Neuronal stem cell (in vitro differentiated cells): ENCODE measurements at regions not wholly inside any gene's neighbourhood (a gene's known extent, or its start where the extent isn't known, plus 50 kb on each side); places are given as distances from the start of the nearest gene placed in this dataset.

Experiments used
- DNase-seq: peaks from one replicate; pipeline ENCODE4 v3.0.0-alpha.2; 2013; ENCODE audit warnings: low spot score
- H2AFZ ChIP-seq: one replicate; pipeline ENCODE4 v1.6.1; 2013; ENCODE audit warnings: mild to moderate bottlenecking, low read length, inconsistent platforms
- H2AK5ac ChIP-seq: 2 replicates; pipeline ENCODE4 v1.6.1; 2013; ENCODE audit warnings: low read depth, mild to moderate bottlenecking, inconsistent platforms, low read length, moderate library complexity, mixed read lengths
- H2BK120ac ChIP-seq: 2 replicates; pipeline ENCODE4 v1.6.1; 2013; ENCODE audit warnings: low read depth, mild to moderate bottlenecking, inconsistent platforms, low read length, moderate library complexity, mixed read lengths
- H2BK12ac ChIP-seq: one replicate; pipeline ENCODE4 v1.6.1; 2013; ENCODE audit warnings: low read length, inconsistent platforms
- H2BK15ac ChIP-seq: 2 replicates; pipeline ENCODE4 v1.6.1; 2013; ENCODE audit warnings: mild to moderate bottlenecking, low read length, inconsistent platforms, mixed read lengths
- H2BK5ac ChIP-seq: one replicate; pipeline ENCODE4 v1.6.1; 2013; ENCODE audit warnings: inconsistent platforms, mild to moderate bottlenecking, low read length, moderate library complexity
- H3K14ac ChIP-seq: one replicate; pipeline ENCODE4 v1.6.1; 2013; ENCODE audit warnings: low read length, inconsistent platforms
- H3K18ac ChIP-seq: 2 replicates; pipeline ENCODE4 v1.6.1; 2013; ENCODE audit warnings: low read length, inconsistent platforms
- H3K23ac ChIP-seq: 2 replicates; pipeline ENCODE4 v1.6.1; 2013; ENCODE audit warnings: low read depth, mild to moderate bottlenecking, mixed read lengths, low read length, inconsistent platforms; ENCODE audit not compliant: poor library complexity
- H3K27ac ChIP-seq: replicated peaks from 3 replicates; pipeline ENCODE4 v1.5.1; 2013; ENCODE audit warnings: low read length, inconsistent platforms
- H3K27me3 ChIP-seq, 3 experiments: 2 replicates each; pipeline ENCODE4 v1.6.1; 2013; ENCODE audit warnings: low read length in 3 of 3, mild to moderate bottlenecking in 2 of 3, inconsistent platforms in 1 of 3, low read depth in 1 of 3, mixed read lengths in 1 of 3, moderate library complexity in 1 of 3; ENCODE audit not compliant: control insufficient read depth in 3 of 3, insufficient read depth in 3 of 3
- H3K36me3 ChIP-seq, 2 donors: replicated peaks in 1 of 2; 2 replicates each; pipeline ENCODE4 v1.6.1; 2013; ENCODE audit warnings: low read length in 2 of 2; ENCODE audit not compliant: control insufficient read depth in 2 of 2, insufficient read depth in 2 of 2
- H3K4ac ChIP-seq: 2 replicates; pipeline ENCODE4 v1.6.1; 2013; ENCODE audit warnings: inconsistent platforms, mild to moderate bottlenecking, low read length, moderate library complexity
- H3K4me1 ChIP-seq, 2 donors: 1 replicate in 1 of 2; 2 replicates in 1 of 2; pipeline ENCODE4 v1.6.1; 2013; ENCODE audit warnings: low read length in 2 of 2, low read depth in 1 of 2; ENCODE audit not compliant: control insufficient read depth in 2 of 2, insufficient read depth in 1 of 2
- H3K4me2 ChIP-seq: one replicate; pipeline ENCODE4 v1.6.1; 2013; ENCODE audit warnings: mild to moderate bottlenecking, low read length, inconsistent platforms; ENCODE audit not compliant: insufficient read depth, poor library complexity, severe bottlenecking
- H3K4me3 ChIP-seq, 2 donors: 2 replicates each; pipeline ENCODE4 v1.5.1; 2013; ENCODE audit warnings: low read length in 2 of 2, mild to moderate bottlenecking in 2 of 2, inconsistent platforms in 1 of 2, moderate library complexity in 1 of 2
- H3K79me1 ChIP-seq: one replicate; pipeline ENCODE4 v1.6.1; 2013; ENCODE audit warnings: low read depth, mild to moderate bottlenecking, inconsistent platforms, low read length, moderate library complexity
- H3K9ac ChIP-seq: one replicate; pipeline ENCODE4 v1.6.1; 2013; ENCODE audit warnings: mild to moderate bottlenecking, low read depth, low read length, inconsistent platforms; ENCODE audit not compliant: poor library complexity
- H3K9me3 ChIP-seq, 2 donors: replicated peaks in 1 of 2; 2 replicates each; pipeline versions ENCODE3 to v1.6.1; 2013; ENCODE audit warnings: low read length in 2 of 2, mild to moderate bottlenecking in 2 of 2, inconsistent platforms in 1 of 2, low read depth in 1 of 2, mixed read lengths in 1 of 2, moderate library complexity in 1 of 2; ENCODE audit not compliant: control insufficient read depth in 2 of 2, insufficient read depth in 1 of 2
- H4K8ac ChIP-seq: one replicate; pipeline ENCODE4 v1.6.1; 2013; ENCODE audit warnings: low read depth, mild to moderate bottlenecking, inconsistent platforms, low read length, moderate library complexity
- H4K91ac ChIP-seq: one replicate; pipeline ENCODE4 v1.6.1; 2013; ENCODE audit warnings: low read length, low read depth, mild to moderate bottlenecking, inconsistent platforms; ENCODE audit not compliant: poor library complexity
- WGBS, 2 donors: extraction: QIAGEN DNeasy Blood & Tissue Kit; methylation state at CpG; one replicate each; pipeline ENCODE4 v1.1.7; 2013; ENCODE audit warnings: missing lambda C conversion rate in 2 of 2, mixed read lengths in 1 of 2; ENCODE audit not compliant: insufficient read length in 2 of 2, insufficient replicate concordance in 1 of 2; ENCODE audit errors: extremely low coverage in 2 of 2; 5-methylcytosine and 5-hydroxymethylcytosine counted together

GRCh38 chr14:104284107-104284592 lies 145.8 kb downstream of the KIF26A start:
- Histone ChIP-seq H3K4ac (no peak overlapping the region), H3K4me3 (no peak overlapping the region), H3K79me1 (peaks cover 1% of the 10 kb centered on the region), H3K27me3 (peaks cover 0 to 16% (median 2%) of the 10 kb centered on the region in 3 experiments), H4K8ac (no peak overlapping the region), H3K4me1 (peaks cover 0 to 23% of the 10 kb centered on the region in 2 donors), H2AFZ (no peak overlapping the region), H3K4me2 (no peak overlapping the region), H3K9ac (peak overlapping the region; percentile 44), H3K27ac (no peak overlapping the region), H2BK5ac (peak overlapping the region; percentile 39), H4K91ac (no peak overlapping the region), H3K9me3 (no peaks in the 10 kb centered on the region), H2BK15ac (peak overlapping the region; percentile 58), H2BK12ac (no peak overlapping the region), H2BK120ac (no peak overlapping the region), H3K14ac (peak overlapping the region; percentile 99), H3K18ac (peak overlapping the region; percentile 88), H2AK5ac (peak overlapping the region; percentile 94), H3K23ac (no peak overlapping the region), H3K36me3 (no peaks in the 10 kb centered on the region)
- no CpG with 5 or more reads among the region's 9 CpGs for WGBS, 2 donors
- no peak for DNase-seq

DNA sequence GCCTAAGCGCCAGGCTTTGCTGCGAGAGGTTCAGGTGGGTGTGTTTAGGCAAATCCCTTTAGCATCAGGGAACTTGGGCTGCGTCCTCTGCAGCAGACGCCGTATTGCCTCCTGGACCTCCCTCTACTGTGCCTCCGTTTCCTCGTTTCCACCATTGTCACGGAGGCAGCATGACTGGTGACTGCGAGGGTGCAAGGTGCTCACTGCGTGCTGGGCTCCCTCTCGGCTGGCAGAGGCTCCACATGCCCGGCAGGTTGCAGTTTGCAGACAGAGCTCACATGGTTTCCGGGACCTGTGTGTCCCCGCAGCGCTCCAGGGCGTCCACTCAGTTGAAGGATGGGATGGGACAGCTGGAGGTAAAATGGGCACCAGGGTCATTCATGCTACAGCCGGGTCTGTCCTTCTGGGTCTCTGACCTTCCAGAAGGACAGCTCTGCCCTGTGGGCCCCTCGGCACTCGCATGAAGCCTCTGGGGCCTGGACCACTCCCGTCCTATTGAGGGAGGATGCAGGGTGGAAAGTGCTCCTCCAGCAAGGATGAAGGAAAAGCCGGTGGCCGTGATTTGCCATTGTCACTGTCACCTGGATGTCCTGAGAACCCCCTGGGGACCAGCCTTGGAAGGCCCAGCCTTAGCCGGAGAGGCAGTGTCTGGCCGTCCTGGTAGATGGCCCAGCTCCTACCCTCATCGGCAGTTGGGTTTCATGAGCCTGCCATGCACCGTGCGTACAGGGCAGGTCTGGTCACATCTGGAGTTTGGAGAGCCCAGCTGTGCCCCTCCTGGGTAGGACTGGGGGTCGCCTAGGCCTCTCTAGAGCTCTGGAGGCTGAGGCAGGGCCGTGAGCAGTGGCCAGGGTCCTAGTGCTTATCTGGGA lies 146.5 kb downstream of the KIF26A start:
- Histone ChIP-seq H2BK12ac (peak overlapping the region; percentile 58), H3K9me3 (no peaks in the 10 kb centered on the region), H3K4me3 (peak overlapping the region in 1 of 2 donors; percentile 11), H3K27me3 (peaks cover 0 to 15% (median 0%) of the 10 kb centered on the region in 3 experiments), H3K18ac (peak overlapping the region; percentile 88), H2AFZ (no peak overlapping the region), H2BK15ac (no peak overlapping the region), H3K23ac (no peak overlapping the region), H3K4me2 (no peak overlapping the region), H4K91ac (no peak overlapping the region), H3K9ac (peak overlapping the region; percentile 44), H2BK5ac (no peak overlapping the region), H3K36me3 (no peaks in the 10 kb centered on the region), H3K14ac (peak overlapping the region; percentile 1), H2AK5ac (peak overlapping the region; percentile 94), H2BK120ac (no peak overlapping the region), H3K79me1 (peaks cover 1% of the 10 kb centered on the region), H3K4me1 (peaks cover 0 to 23% of the 10 kb centered on the region in 2 donors), H4K8ac (no peak overlapping the region), H3K4ac (no peak overlapping the region), H3K27ac (no peak overlapping the region)
- no CpG with 5 or more reads among the region's 29 CpGs for WGBS, 2 donors
- DNase-seq: no peak

- WGBS, 2 donors: no CpG with 5 or more reads among the region's 7 CpGs
- Histone ChIP-seq H2BK12ac (no peak overlapping the region), H3K27ac (no peak overlapping the region), H3K27me3 (peaks cover 0 to 9% (median 0%) of the 10 kb centered on the region in 3 experiments), H3K23ac (no peak overlapping the region), H3K4ac (no peak overlapping the region), H3K9ac (no peak overlapping the region), H4K8ac (no peak overlapping the region), H3K4me3 (no peak overlapping the region), H3K79me1 (peaks cover 1% of the 10 kb centered on the region), H3K18ac (no peak overlapping the region), H3K4me1 (peaks cover 0 to 23% of the 10 kb centered on the region in 2 donors), H3K14ac (no peak overlapping the region), H3K4me2 (no peak overlapping the region), H2BK15ac (no peak overlapping the region), H2BK5ac (no peak overlapping the region), H2BK120ac (no peak overlapping the region), H3K36me3 (no peaks in the 10 kb centered on the region), H2AFZ (no peak overlapping the region), H2AK5ac (peak overlapping the region; percentile 94), H4K91ac (no peak overlapping the region), H3K9me3 (no peaks in the 10 kb centered on the region)
- no peak for DNase-seq
These were observed 147.1 kb downstream of the KIF26A start for GRCh38 chr14:104285508-104285840.

DNA sequence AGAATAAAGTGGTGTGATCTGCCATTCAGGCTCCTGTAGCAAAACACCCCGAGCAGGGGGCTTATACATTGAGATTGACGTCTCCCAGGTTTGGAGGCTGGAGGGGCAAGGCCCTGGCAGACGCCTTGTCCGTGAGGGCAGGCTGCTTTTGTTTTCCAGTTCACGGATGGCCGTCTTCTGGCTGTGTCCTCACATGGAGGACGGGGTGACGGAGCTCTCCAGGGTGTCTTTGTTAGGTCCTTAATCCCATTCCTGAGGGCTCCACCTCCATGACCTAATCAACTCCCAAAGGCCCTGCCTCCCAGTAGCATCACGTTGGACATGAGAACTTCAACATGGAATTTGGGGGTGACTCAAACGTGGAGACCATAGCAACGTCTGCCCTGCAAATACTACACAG lies 147.7 kb downstream of the KIF26A start:
- Histone ChIP-seq H3K4me3 (no peak overlapping the region), H2BK15ac (no peak overlapping the region), H3K14ac (no peak overlapping the region), H3K27me3 (peaks cover 0 to 9% (median 0%) of the 10 kb centered on the region in 3 experiments), H3K9me3 (no peaks in the 10 kb centered on the region), H2AK5ac (peak overlapping the region; percentile 72), H2BK12ac (no peak overlapping the region), H3K9ac (no peak overlapping the region), H3K36me3 (no peaks in the 10 kb centered on the region), H3K18ac (peak overlapping the region; percentile 61), H3K4me2 (no peak overlapping the region), H3K4me1 (peaks cover 4 to 23% of the 10 kb centered on the region in 2 donors), H2BK5ac (no peak overlapping the region), H2BK120ac (no peak overlapping the region), H3K4ac (no peak overlapping the region), H4K91ac (no peak overlapping the region), H4K8ac (no peak overlapping the region), H3K79me1 (peaks cover 1% of the 10 kb centered on the region), H3K23ac (no peak overlapping the region), H2AFZ (no peak overlapping the region), H3K27ac (no peak overlapping the region)
- no CpG with 5 or more reads among the region's 11 CpGs for WGBS, 2 donors
- no peak for DNase-seq
